ENCODE measurements at regions not wholly inside any gene's neighbourhood (a gene's known extent, or its start where the extent isn't known, plus 50 kb on each side); places are given as distances from the start of the nearest gene placed in this dataset.

DNA sequence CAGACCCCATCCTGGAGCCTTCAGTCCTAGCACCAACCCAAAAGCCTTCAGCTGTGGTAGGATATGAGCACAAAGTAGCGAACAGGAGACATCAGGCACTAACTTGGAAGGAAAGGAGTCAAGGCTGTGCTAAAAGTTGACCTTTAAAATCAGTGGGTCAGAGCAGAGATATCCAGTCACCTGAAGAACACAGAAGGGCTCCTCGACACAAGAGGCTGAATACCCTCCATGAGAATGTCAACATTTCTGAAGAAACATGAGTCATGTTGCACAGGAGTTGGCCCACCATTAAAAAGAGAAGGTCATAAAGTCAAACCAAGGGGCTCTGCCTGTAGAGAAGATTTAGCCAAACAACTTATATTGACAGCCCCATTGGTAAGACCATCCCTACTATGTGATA is 172.5 kb downstream of the PLPP3 start:
- no peak for TF ChIP-seq DPF2 (IDR thresholded peaks at IDR 0.05)
- TF ChIP-seq, protein P1, sequence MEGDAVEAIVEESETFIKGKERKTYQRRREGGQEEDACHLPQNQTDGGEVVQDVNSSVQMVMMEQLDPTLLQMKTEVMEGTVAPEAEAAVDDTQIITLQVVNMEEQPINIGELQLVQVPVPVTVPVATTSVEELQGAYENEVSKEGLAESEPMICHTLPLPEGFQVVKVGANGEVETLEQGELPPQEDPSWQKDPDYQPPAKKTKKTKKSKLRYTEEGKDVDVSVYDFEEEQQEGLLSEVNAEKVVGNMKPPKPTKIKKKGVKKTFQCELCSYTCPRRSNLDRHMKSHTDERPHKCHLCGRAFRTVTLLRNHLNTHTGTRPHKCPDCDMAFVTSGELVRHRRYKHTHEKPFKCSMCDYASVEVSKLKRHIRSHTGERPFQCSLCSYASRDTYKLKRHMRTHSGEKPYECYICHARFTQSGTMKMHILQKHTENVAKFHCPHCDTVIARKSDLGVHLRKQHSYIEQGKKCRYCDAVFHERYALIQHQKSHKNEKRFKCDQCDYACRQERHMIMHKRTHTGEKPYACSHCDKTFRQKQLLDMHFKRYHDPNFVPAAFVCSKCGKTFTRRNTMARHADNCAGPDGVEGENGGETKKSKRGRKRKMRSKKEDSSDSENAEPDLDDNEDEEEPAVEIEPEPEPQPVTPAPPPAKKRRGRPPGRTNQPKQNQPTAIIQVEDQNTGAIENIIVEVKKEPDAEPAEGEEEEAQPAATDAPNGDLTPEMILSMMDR (IDR thresholded peaks at IDR 0.05 in 2 of 3, conservative IDR thresholded peaks at IDR 0.05 in 1 of 3; ENCODE audit: control insufficient read depth in 2 of 3, extremely low read depth in 1 of 3, insufficient read depth in 1 of 3, low read depth in 3 of 3, low read length in 3 of 3), result no peak
- no peak for TF ChIP-seq CHD2 (IDR thresholded peaks at IDR 0.05; ENCODE audit: borderline replicate concordance, low read depth, low read length)
- no peak for TF ChIP-seq KLF5 (IDR thresholded peaks at IDR 0.05; ENCODE audit: partially characterized antibody)
- TF ChIP-seq, protein P2, sequence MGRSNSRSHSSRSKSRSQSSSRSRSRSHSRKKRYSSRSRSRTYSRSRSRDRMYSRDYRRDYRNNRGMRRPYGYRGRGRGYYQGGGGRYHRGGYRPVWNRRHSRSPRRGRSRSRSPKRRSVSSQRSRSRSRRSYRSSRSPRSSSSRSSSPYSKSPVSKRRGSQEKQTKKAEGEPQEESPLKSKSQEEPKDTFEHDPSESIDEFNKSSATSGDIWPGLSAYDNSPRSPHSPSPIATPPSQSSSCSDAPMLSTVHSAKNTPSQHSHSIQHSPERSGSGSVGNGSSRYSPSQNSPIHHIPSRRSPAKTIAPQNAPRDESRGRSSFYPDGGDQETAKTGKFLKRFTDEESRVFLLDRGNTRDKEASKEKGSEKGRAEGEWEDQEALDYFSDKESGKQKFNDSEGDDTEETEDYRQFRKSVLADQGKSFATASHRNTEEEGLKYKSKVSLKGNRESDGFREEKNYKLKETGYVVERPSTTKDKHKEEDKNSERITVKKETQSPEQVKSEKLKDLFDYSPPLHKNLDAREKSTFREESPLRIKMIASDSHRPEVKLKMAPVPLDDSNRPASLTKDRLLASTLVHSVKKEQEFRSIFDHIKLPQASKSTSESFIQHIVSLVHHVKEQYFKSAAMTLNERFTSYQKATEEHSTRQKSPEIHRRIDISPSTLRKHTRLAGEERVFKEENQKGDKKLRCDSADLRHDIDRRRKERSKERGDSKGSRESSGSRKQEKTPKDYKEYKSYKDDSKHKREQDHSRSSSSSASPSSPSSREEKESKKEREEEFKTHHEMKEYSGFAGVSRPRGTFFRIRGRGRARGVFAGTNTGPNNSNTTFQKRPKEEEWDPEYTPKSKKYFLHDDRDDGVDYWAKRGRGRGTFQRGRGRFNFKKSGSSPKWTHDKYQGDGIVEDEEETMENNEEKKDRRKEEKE (IDR thresholded peaks at IDR 0.05), result no peak
- TF ChIP-seq STAT1 (conservative IDR thresholded peaks at IDR 0.05), result no peak
- no peak for TF ChIP-seq CHD1 (IDR thresholded peaks at IDR 0.05; ENCODE audit: low read depth, low read length)
- no peak for TF ChIP-seq EZH2 (IDR thresholded peaks at IDR 0.05; ENCODE audit: borderline replicate concordance, control insufficient read depth, low read depth, low read length)
- no peak for TF ChIP-seq TAF1 (IDR thresholded peaks at IDR 0.05; ENCODE audit: borderline replicate concordance, low read depth, low read length)
- no peak for TF ChIP-seq SREBF1 (IDR thresholded peaks at IDR 0.05; ENCODE audit: low read length)
- no peak for TF ChIP-seq ZZZ3 (IDR thresholded peaks at IDR 0.05; ENCODE audit: control insufficient read depth, insufficient read length, low read depth)
- TF ChIP-seq POLR2A (IDR thresholded peaks at IDR 0.05; ENCODE audit: low read depth, low read length), result no peak
- TF ChIP-seq RCOR1 (conservative IDR thresholded peaks at IDR 0.05; ENCODE audit: low read depth, low read length), result no peak
